ENCODE measurements at regions not wholly inside any gene's neighbourhood (a gene's known extent, or its start where the extent isn't known, plus 50 kb on each side); places are given as distances from the start of the nearest gene placed in this dataset.

DNA sequence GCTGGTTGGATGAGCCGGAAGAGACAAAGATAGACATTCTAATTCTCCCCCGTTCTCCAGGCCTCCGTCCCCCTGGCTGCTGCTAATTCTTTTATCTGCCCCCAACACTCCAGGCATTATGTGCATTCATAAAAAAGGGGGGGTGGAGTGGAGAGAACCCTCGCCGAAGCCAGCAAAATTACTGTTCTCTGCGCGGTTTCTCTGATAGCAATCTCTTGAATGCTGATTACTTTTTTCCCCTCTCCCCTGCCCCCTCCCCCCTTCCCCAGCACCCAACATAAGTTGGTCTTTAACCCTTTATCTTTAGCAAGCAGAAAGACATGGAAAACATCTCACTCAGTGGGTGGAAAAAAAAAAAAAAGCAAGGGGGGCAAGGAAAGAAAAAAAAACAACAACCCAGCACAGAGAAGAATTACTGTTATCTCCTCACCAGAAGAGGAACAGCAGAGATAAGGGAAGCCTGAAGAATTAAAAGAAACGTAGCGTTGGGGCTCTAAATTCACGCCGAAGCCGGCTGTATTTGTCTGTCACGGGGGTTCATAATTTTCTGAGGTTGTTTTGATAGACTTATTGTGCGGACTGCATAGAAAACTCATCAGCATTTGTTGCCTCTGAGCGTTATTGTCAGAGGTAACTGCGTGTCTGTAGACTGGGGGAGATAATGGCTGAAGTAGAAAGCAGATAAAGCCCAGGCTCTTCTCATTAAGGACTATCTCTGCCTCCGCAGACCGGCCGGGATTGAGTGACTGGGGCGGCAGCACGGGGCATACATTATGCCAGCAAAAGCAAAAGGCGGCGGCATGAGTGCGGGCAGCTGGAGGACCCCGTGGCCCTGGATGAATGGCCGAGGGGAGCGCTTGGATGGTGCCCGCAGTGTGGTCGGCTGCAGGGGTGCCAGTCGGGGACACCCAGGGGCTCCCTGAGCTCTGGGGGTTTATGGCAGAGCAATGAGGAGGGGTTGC, 126.9 kb downstream of the MRM1 start:
- DNase-seq (ENCODE audit: low read depth) = no peak

DNA sequence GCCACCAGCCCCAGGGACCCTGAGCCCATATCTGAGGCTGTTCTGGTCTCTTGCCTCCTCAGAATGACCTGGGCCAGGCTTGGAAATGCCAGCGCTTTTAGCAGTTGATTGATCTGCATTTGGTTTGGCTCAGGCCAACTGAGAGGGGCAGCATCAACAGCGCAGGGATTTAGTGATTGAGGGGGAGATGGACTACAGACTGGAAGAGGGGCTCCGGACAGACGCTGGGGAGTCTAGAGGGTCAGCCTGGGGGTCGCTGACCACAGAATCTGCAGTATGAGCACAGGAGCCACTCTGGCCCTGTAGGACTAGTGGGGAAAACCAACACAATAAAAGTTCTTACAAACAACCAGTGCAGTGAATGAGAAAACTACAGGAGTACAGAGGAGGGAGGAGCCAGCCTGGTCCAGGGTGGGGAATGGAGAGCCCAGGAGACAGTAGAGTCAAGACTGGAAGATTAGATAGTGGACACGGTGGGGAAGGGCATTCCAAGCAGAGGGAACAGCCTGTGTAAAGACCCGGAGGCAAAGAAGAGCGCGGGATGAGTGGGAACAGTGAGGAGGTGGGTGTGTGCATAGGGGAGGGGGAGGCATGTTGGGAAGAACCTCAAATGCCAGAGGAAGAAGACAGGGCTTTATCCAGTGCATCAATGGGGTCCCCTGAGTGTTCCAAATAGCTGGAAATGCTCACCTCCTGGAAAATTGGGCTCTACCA, 128.9 kb downstream of the MRM1 start:
- DNase-seq (ENCODE audit: low read depth) = no peak

DNA sequence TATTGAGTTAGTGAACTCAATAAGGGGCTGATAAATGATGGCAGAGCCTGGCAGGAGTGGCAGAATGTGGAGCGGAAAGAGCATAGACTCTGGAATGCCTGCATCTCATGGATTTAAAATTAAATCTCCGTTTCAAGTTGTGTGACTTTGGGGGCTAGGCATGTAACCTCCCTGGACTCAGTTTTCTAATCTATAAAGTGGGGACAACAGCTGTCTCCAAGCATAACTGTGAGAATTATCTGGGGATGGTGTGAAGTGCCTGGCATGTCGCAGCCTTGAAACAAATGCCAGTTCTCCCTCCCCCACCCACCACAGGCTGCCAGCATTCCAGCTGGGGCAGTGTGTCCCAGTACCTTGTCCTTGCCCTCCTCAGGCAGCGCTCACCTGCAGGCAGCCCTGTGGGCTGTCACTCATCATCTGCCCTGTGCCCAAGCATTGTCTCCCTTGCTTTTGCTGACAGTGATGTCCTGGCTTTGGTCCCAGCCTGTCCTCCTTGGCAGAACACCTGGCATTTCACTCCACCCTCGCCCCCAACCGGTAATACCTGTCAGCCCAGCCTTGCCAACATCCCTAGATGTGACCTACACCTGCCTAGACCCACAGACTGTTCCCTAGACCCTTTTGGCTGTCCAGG, 129.6 kb downstream of the MRM1 start:
- no peak for DNase-seq (ENCODE audit: low read depth)

DNA sequence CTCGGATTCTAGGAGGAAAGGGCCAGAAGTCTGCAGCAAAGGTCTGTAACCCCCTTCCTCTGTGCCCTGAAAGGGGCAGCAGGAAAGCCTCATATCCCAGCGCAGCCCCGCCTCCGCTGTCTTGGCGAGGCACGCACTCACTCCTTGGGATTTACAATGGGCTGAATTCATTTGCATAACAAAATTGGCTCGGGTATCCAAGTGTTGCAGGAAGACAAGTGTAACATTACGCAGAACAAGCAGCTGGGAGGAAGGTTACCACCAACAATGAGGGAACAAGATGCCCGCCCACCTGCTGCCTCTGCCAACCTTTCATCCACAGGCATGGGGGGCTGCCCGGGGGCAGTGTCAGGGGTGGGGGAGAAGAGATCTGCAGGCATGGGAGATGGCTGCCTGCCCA, 130.4 kb downstream of the MRM1 start:
- DNase-seq (ENCODE audit: low read depth) = no peak

DNA sequence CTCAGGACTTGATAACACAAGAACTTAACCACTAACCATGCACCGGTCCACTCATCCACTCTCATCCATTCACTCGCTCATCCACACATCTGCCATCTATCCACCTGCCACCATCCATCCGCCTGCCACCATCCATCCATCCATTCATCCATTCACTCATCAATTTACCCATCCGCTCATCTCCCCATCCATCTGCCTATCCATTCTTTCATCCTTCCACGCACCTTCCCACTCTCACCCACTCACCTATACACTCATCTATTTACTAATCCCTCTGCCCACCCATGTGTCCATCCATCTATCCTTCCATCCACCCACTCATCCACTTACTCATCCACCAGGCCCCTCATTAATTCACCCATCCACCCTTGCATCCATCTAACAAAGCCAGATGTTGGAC, 131.0 kb downstream of the MRM1 start:
- no peak for DNase-seq (ENCODE audit: low read depth)

DNA sequence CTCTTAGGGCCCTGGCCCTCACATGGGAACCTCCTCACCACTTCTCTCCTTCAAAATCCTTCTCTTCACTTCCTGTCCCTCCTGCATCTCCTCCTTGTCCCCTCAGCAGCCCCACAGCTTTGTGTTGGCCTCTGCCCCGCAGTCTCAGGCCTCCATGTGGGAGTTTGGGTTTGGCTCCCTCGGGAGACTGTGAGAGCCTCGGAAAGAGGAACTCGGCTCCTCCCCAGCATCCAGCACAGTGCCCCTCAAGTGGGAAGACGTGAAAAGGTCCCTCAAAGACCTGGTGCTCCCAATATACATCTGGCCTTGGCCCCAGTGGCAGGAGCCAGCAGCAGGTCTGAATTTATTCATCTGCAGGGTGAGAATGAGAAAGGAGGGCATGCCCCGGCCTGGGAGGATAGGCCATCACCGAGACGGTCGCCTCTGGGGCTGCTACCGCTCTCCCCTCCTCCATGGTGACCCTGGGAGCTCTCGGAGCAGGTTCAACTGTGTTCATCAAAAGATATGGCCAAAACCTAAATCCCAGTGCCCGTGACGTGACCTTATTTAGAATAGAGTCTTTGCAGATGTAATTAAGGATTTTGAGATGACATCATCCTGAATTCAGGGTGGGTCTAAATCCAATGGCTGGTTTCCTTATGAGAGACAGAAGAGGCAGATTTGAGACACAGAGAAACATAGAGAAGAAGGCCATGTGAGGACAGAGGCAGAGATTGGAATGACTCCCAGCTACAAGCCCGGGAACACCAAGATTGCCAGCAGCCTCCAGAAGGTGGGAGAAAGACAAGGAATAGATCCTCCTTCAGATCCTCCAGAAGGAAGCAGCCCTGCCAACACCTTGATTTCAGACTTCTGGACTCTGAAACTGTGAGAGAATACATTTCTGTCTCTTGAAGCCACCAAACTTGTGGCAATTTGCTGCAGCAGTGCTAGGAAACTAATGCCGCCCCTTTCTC, 135.1 kb downstream of the MRM1 start:
- no peak for DNase-seq (ENCODE audit: low read depth)

DNA sequence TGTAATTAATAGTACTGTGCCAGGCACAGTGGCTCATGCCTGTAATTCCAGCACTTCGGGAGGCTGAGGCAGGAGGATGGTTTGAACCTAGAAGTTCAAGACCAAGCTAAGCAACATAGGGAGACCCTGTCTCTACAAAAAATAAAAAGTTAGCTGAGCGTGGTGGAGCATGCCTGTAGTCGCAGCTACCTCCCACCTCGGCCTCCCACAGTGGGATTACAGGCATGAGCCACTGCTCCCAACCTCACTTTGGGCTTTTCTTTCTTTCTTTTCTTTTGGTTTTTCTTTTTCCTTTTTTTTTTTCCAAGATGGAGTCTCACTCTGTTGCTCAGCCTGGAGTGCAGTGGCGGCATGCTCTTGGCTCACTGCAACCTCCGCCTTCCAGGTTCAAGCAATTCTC, 137.8 kb downstream of the MRM1 start:
- no peak for DNase-seq (ENCODE audit: low read depth)

DNA sequence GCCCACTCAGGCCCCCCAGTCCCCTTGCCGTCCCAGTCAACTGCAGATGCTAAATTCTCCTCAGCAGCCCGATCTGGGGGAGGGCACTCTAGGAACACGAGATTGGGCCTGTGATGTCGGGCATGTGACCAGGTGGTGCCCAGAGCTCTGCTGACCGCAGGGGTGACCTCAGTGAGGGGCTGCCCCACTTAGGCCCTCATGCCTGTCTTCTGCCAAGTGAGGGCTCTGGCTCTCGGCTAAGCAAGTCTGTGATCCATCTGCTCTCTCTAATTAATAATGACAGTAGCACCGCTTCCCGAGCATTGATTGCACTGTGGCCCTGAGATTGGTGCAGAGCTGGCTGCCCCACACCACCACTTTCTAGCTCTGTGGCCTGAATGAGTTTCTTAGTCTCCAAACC, 138.8 kb downstream of the MRM1 start:
- DNase-seq (ENCODE audit: low read depth) = no peak

DNA sequence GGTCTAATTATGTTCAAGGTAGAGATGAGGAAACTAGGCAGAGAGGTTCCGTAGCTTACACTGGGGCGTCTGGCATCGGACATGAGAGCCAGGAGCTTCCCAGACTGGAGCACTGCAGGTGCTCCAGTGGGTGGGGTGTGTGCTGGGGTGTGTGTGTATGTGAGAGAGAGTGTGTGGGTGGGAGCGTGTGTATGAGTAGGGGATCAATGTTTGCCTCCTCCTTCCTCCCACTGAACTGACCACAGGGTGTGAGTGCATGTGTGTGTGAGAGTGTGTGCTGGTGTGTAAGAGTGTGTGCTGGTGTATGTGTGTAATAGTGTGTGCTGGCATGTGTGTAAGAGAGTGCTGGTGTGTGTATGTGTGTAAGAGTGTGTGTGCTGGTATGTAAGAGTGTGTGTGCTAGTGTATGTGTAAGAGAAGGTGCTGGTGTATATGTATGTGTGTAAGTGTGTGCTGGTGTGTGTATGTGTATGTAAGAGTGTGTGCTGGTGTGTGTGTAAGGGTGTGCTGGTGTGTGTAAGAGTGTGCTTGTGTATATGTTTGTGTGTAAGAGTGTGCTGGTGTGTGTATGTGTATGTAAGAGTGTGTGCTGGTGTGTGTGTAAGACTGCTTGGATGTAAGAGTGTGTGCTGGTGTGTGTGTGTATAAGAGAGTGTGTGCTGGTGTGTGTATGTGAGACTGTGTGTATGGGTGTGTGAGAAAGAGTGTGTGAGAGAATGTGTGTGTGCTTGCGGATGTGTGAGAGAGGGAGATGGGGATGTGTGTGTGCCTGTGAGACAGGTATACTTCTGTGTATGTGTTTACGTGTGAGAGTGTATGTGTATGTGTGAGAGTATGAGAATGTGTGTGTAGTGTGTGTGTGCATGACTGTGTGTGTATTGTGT, 139.9 kb downstream of the MRM1 start:
- DNase-seq (ENCODE audit: low read depth) = no peak

DNA sequence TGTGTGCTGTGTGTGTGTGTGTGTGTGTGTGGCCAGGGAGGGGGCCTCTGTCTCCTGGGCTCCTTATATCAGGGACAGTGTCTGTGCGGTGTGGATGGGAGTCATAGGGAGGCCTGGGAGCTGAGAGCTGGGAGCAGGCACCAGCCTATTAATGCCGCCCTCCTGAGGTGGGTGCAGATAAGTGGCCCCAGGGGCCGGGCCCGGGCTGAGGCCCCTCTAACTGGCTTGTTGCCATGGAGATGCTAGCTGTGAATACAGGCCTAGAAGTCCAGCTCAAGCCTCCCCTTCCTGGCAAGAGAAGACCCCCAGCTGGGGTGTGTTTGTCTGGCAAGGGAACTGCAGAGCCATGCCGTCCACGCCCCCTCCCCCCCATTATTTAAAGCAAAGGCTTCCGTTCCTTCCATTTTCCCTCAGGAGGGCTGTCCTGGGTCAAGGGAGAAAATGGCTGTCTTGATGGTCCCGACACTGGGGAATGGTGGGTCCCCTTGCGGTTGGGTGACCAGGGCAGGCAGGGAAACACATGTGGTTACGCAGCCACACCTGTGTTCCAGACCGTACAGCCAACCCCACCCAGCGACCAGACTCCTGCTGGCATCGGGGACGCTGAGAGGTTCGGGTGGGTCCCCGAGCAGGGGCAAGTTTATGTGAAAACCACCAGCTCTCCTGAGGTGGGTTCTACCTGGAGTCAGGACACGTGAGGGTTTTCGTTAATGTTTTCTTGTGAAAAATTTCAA, 141.1 kb downstream of the MRM1 start:
- DNase-seq (ENCODE audit: low read depth) = no peak

DNA sequence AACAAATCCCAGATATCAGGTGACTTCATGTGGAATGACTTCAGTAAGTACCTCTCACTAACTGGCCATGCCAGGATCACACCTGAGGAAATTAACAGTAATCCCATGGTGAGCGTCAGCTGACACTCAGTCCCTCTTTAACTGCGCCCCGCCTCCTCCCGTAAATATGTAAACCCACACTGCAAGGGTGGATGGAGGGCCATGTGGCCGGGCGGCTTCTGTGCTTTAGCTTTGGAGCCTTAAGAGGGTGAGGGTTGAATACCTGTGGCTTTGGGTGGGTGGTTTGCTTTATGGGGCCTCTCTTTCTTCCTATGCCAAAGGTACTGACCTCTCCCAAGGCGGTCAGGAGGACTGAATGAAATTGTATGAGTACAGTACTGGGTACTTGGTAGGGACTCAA, 141.7 kb downstream of the MRM1 start:
- no peak for DNase-seq (ENCODE audit: low read depth)

DNA sequence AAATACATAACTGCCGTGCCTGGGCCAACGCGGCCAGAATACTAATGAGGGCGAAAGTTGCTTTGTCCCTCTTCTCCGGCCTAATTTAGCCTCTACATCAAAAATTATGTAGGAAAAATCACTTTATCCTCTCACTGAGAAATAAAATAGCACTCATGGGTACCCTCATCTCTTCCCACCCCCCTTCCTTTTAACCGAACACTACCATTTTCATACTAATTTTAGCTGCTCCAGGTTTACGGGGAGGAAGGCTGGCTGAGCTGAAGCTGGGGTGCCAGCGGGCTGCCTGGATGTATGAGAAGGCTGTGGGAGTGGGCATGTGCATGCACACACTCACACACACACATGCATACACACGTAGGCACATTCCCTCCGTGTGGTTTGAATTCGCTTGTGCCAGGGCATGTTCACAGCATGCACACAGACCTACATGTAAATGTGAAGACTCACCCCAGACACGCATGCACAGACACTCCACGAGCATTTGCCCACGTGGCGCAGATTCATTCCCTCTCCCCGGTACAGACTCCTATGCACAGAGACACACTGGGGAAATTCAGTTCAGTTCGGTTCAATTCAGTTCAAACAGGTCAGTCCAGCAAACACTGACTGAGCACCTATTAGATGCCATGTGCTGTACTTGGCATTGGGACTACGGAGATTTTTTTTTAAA, 145.1 kb downstream of the MRM1 start:
- DNase-seq (ENCODE audit: low read depth) = no peak

DNA sequence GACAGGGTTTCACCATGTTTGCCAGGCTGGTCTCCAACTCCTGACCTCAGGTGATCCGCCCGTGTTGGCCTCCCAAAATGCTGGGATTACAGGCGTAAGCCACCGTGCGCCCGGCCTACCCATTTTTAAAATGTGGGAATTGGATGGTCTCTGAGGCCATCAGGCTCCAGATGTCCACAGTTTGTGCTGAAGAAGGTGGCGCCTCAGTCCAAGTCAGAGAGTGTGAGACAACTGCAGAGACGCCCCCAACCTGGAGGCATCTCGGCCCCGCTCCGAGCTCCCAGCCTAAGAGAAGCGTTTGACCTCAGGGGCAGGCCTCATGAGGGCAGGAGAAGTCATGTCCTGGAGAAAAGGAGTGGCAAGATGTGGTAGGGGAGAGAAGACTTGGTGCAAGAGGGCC, 146.5 kb downstream of the MRM1 start:
- no peak for DNase-seq (ENCODE audit: low read depth)

DNA sequence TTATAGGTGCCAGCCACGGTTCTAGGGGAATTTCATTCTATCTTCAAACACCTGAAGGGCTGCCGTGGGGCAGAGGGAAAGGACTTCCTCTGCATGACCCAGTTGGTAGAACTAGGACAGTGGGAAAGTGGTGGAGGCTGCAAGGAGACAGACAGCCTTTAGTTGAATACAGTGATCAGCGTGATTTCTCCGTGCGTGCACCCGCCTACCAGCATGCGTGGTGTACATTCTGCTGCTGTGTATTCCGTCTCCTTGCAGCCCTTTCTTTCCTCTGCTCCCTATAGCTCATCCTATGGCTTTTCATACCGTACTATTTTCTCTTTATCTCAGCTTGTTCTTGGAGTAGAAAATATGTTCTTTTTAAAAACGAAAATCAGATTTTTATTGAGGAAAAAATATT, 146.9 kb downstream of the MRM1 start:
- no peak for DNase-seq (ENCODE audit: low read depth)

DNA sequence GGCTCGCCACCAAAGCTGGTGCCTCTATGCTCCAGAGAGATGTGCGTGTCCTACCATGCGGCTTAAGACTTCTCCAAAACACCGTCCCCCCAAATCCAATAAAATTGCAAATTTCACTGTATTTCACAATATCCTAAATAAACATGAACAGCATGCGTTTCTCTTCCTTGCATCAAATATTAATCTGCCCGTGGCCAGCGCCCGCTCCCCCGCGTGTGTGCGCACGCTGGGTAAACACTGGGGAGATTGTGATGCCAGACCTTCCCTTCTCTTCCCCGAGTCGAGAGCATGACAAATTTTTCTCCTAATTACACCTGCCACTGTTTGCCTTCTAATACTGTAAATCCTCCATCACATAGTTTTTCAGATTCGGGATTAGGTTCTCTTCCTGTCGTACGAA, 148.1 kb downstream of the MRM1 start:
- no peak for DNase-seq (ENCODE audit: low read depth)

DNA sequence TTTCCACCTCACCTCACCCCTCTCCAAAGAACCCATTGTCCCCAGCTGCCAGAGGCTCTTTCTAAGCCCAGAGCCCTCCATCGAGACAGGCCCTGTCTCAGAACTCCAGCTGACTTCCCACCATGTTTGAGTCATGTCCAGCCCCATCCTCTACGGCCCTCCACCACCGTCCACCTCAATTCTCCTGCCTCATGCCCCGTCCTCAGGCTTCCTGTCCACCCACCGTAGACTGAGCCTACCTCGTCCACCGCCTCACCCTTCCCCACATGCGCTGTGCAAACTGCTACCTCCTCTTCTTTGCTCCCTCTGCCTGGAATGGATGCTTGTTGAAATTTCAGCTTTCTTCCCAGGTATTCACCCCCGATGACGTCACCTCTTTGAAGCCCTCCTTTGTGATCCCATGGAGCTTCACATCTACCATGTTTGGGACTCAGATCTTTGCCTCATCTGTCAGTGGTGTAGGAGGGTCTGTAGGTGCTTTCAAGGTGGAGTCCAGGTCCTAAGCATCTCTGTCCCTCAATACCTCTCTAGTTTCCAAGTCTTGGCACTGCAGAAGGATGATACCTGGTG, 149.0 kb downstream of the MRM1 start:
- DNase-seq (ENCODE audit: low read depth) = no peak

DNA sequence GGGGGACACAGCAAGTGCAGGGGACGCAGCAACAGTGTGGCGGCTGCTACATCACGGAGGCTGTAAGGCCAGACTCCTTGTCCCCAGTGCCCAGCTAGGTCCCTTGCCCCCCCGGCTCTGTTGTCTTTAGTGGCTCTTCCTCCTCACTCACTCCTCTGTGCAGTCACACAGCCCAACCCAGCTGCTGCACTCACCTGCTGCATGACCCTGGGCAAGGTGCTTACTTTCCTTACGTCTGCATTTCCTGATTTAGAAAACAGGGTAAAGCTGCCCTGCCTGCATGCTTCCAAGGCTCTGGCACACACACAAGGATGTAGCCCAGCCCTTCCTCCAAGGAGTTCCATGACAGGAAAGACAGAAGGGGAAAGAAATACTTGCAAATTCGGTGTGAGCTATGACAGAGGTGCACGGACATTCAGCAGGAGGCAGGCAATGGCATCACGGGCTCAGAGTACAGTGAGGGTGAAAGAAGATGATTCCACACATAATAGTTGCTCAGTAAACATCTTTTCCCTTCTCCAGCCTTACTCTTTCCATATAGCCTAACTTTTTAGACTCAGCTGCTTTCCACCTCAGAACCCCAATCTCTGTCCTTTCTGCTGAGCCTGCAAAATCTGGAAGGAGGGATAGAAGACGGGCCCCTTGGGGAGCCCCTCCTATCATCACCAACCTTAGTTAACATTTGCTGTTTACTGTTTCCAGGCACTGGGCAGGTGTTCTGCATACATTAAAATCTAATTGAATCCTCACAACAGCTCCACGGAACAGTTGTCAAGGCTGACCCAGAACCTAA, 150.9 kb downstream of the MRM1 start:
- DNase-seq (ENCODE audit: low read depth) = no peak

DNA sequence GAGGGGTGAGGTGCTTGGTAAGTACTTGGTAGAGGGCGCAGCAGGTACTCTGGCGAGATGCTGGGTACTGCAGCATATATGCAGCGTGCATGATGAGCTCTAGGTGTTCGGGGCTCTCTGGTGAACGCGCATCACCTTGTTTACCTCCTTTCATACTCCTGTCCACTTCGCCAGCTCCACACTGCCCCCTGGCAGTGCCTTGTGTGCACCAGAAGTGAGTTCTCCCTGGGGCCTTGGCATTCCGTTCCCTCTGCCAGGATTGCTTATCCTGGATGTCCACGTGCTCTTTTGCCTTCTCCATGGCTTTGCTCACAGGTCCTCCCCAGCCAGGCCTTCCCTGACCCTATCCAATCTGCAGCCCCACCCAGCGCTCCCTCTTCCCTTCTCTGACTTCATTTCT, 154.2 kb downstream of the MRM1 start:
- DNase-seq (ENCODE audit: low read depth) = peak; percentile 13
